Psoas muscle (tissue), 7 donors: ENCODE measurements at regions not wholly inside any gene's neighbourhood (a gene's known extent, or its start where the extent isn't known, plus 50 kb on each side); places are given as distances from the start of the nearest gene placed in this dataset.
"Not testable (repeated sequence)": the region's sequence is repeated elsewhere in the genome, so short reads cannot be mapped to it uniquely, and the experiment has no call there.

Experiments
- ATAC-seq, 4 donors: fragments of 200-7000 bp; cut with Tn5 transposase; one replicate each; pipeline ENCODE4 v1.9.1; 2020; ENCODE audit warnings: moderate library complexity in 3 of 4, mild to moderate bottlenecking in 2 of 4
- DNase-seq, 2 donors: peaks; one replicate each; pipeline ENCODE4 v3.0.0-alpha.2; 2020
- H3K27ac ChIP-seq: fragments of 200-600 bp; one replicate; pipeline ENCODE4 v1.8.0; 2022
- H3K27me3 ChIP-seq, 3 donors: fragments of 200-600 bp in 1 of 3; one replicate each; pipeline versions ENCODE4 v1.6.1 to v1.8.0; 2013 to 2022; ENCODE audit warnings: low read length in 2 of 3, mild to moderate bottlenecking in 2 of 3, moderate library complexity in 1 of 3; ENCODE audit not compliant: insufficient read depth in 3 of 3
- H3K36me3 ChIP-seq, 2 donors: fragments of 200-600 bp in 1 of 2; one replicate each; pipeline versions ENCODE4 v1.6.1 to v1.8.0; 2013 to 2022; ENCODE audit warnings: low read depth in 1 of 2, mild to moderate bottlenecking in 1 of 2, moderate library complexity in 1 of 2; ENCODE audit not compliant: insufficient read depth in 1 of 2
- H3K4me1 ChIP-seq: fragments of 200-600 bp; one replicate; pipeline ENCODE4 v1.8.0; 2022
- H3K4me3 ChIP-seq: fragments of 200-600 bp; one replicate; pipeline ENCODE4 v1.8.0; 2022; ENCODE audit warnings: mild to moderate bottlenecking
- H3K9me3 ChIP-seq: fragments of 200-600 bp; one replicate; pipeline ENCODE4 v1.8.0; 2022
- WGBS, 3 donors: extraction: QIAGEN DNeasy Blood & Tissue Kit; methylation state at CpG; one replicate each; pipeline versions ENCODE4 v1.1.6 to v1.1.7; 2013; 5-methylcytosine and 5-hydroxymethylcytosine counted together
- intact Hi-C, 2 donors: fragments of 100-400 bp; cut with DNase I; formaldehyde crosslinking; loops; one replicate each; pipeline versions ENCODE4 v1.11.0 to v1.14.2; 2022
- donor health status: healthy with polysubstance abuse.
- donor health status: DM: no; HTN: no; CAD: no; lungs with moderate emphysema.
- donor health status: Bipolar disorder and iron deficiency.
- donor health status: healthy.
- donor health status: DM: yes; HTN: yes; CAD: no.
- donor health status: DM: no; HTN: no; CAD: no.
- donor health status: DM: yes; HTN: yes; CAD: no.

DNA sequence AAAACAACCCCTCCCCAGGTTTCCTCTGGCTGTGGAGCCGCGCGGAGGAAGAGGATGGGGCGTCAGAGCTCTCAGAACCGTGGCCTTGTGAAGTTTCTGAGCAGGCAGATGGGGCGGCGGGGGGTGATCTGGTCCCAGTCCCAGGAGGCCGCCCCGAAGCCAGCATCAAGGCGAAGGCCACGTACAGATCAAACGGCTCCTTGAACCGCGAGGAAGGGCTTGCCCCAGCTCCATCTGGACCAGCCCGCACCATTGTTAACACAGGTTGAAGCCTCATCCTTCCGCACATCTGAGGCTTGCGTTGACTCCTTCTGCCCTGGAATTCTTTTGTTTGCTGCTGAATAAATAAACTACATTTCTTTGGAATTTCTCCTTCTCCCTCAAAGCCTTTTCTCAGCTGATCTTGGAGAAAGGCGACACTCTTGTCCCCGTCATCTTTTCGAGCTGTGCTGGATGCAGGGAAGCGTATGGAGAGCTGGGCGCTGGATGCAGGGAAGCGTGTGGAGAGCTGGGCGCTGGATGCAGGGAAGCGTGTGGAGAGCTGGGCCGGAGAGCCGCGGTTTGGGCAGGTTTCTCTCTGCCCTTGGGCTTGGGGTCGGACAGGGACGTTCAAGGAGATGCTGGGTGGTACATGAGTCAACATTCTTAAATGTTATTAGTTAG, 53.6 kb upstream of the METTL9 start:
- H3K27ac ChIP-seq, ATAC-seq, H3K9me3 ChIP-seq, H3K4me1 ChIP-seq, DNase-seq, H3K36me3 ChIP-seq, H3K27me3 ChIP-seq, intact Hi-C loops, H3K4me3 ChIP-seq: not testable (repeated sequence)
- 85 to 89% (median 88%) methylated on average over 28 of the region's 30 CpGs for WGBS, 3 donors

DNA sequence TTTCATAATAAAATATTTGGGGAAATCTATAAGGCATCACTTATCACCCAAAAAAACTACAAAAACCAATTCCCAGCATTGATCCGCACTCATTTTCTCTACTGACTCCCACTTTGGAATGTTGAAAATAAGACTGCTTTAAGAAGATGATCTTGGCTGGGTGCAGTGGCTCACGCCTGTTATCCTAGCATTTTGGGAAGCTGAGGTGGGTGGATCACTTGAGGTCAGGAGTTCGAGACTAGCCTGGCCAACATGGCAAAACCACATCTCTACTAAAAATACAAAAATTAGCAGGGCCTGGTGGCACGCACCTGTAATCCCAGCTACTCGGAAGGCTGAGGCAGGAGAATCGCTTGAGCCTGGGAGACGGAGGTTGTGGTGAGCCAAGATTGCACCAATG, 50.0 kb upstream of the METTL9 start:
- H3K27ac ChIP-seq, H3K9me3 ChIP-seq, H3K36me3 ChIP-seq, ATAC-seq, intact Hi-C loops, H3K4me1 ChIP-seq, H3K27me3 ChIP-seq, DNase-seq, H3K4me3 ChIP-seq: not testable (repeated sequence)
- 78 to 91% (median 83%) methylated on average over 6 to 7 of the region's 7 CpGs for WGBS, 3 donors
